CD4-positive, alpha-beta T cell treated with Interleukin-4 for 1 hour (primary cell): ENCODE measurements at regions not wholly inside any gene's neighbourhood (a gene's known extent, or its start where the extent isn't known, plus 50 kb on each side); places are given as distances from the start of the nearest gene placed in this dataset.
A peak's percentile ranks its signal among the peaks of the same experiment; 100 is the strongest.

Source experiments
- DNase-seq, 2 donors: peaks; one replicate each; pipeline ENCODE4 v3.0.0-alpha.2; 2020 to 2022

GRCh38 chr20:52817511-52817910 is 154.6 kb upstream of the TSHZ2 start:
- DNase-seq, result no peak

GRCh38 chr20:52814371-52814770 is 157.8 kb upstream of the TSHZ2 start:
- DNase-seq, result no peak

- no peak for DNase-seq
Observed at GRCh38 chr20:52812231-52812847, 159.8 kb upstream of the TSHZ2 start.

GRCh38 chr20:52809003-52809402 is 163.2 kb upstream of the TSHZ2 start:
- DNase-seq, result no peak

- no peak for DNase-seq
Observed at GRCh38 chr20:52806918-52807317, 165.2 kb upstream of the TSHZ2 start.

- DNase-seq, result no peak
Observed at GRCh38 chr20:52805843-52806242, 166.3 kb upstream of the TSHZ2 start.

- no peak for DNase-seq
Observed at GRCh38 chr20:52805296-52805571, 166.9 kb upstream of the TSHZ2 start.

GRCh38 chr20:52804497-52805295 is 167.5 kb upstream of the TSHZ2 start:
- DNase-seq, result no peak

- no peak for DNase-seq
Observed at GRCh38 chr20:52801628-52802006, 170.5 kb upstream of the TSHZ2 start.

- no peak for DNase-seq
Observed at GRCh38 chr20:52800734-52801627, 171.2 kb upstream of the TSHZ2 start.

- no peak for DNase-seq
Observed at GRCh38 chr20:52799130-52799529, 173.0 kb upstream of the TSHZ2 start.

GRCh38 chr20:52798124-52798523 is 174.0 kb upstream of the TSHZ2 start:
- DNase-seq, result no peak

GRCh38 chr20:52794853-52795252 is 177.3 kb upstream of the TSHZ2 start:
- DNase-seq, result no peak

GRCh38 chr20:52793339-52793963 is 178.7 kb upstream of the TSHZ2 start:
- no peak for DNase-seq

GRCh38 chr20:52791091-52791490 is 181.1 kb upstream of the TSHZ2 start:
- no peak for DNase-seq

GRCh38 chr20:52789716-52790115 is 182.4 kb upstream of the TSHZ2 start:
- DNase-seq, result no peak

GRCh38 chr20:52787962-52788361 is 184.2 kb upstream of the TSHZ2 start:
- no peak for DNase-seq

- DNase-seq, result no peak
Observed at GRCh38 chr20:52787216-52787615, 184.9 kb upstream of the TSHZ2 start.

GRCh38 chr20:52785679-52786078 is 186.5 kb upstream of the TSHZ2 start:
- DNase-seq, result no peak

- peak in 1 of 2 donors; percentile 5 for DNase-seq
Observed at GRCh38 chr20:52783769-52784168, 188.4 kb upstream of the TSHZ2 start.

- no peak for DNase-seq
Observed at GRCh38 chr20:52780462-52780861, 191.7 kb upstream of the TSHZ2 start.

- no peak for DNase-seq
Observed at GRCh38 chr20:52779125-52779524, 193.0 kb upstream of the TSHZ2 start.

GRCh38 chr20:52777171-52777570 is 195.0 kb upstream of the TSHZ2 start:
- DNase-seq, result no peak
